ENCODE measurements at regions not wholly inside any gene's neighbourhood (a gene's known extent, or its start where the extent isn't known, plus 50 kb on each side); places are given as distances from the start of the nearest gene placed in this dataset.
A peak's percentile ranks its signal among the peaks of the same experiment; 100 is the strongest.

GRCh38 chr9:91034976-91035824 is 233.6 kb downstream of the SYK start:
- H3K36me3 Mint-ChIP-seq: no peaks in the 10 kb centered on the region
- H3K27me3 Mint-ChIP-seq: peaks cover 5% of the 10 kb centered on the region
- POLR2A ChIA-PET: no interaction called here
- no peak overlapping the region for H3K4me3 Mint-ChIP-seq
- H3K27ac Mint-ChIP-seq: peak overlapping the region; percentile 30
- DNase-seq (no peak), ATAC-seq (ENCODE audit: low read depth) (no peak)
- peaks cover 34% of the 10 kb centered on the region for H3K4me1 Mint-ChIP-seq
- H3K9me3 Mint-ChIP-seq: no peaks in the 10 kb centered on the region

- Mint-ChIP-seq H3K36me3 (no peaks in the 10 kb centered on the region), H3K27ac (no peak overlapping the region), H3K4me1 (peaks cover 41% of the 10 kb centered on the region), H3K4me3 (no peak overlapping the region), H3K9me3 (no peaks in the 10 kb centered on the region), H3K27me3 (peaks cover 5% of the 10 kb centered on the region)
- no peak for DNase-seq
- POLR2A ChIA-PET: no interaction called here
- no peak for ATAC-seq (ENCODE audit: low read depth)
Observed at GRCh38 chr9:91035825-91036208, 234.2 kb downstream of the SYK start.

DNA sequence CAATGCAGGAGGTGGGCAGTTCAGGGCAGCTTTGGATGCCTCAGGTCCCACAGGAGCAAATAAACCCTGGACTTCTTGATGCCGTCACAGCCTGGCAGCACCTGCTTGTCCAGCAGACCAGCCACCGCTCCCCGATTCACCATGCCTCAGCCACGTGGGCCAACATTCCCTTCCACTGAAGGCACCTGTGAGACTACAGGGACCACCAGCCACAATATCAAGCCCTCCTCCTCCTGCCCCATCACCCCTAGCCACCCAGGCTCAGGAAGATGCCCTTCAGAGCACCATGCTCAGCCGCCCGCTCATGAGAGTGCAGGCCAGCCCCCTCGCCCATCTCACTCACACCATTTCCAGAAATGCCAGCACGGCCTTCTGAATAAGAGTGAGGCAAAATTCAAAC is 234.7 kb downstream of the SYK start:
- Mint-ChIP-seq H3K27ac (no peak overlapping the region), H3K4me1 (peaks cover 45% of the 10 kb centered on the region)
- no peak for ATAC-seq (ENCODE audit: low read depth)

DNA sequence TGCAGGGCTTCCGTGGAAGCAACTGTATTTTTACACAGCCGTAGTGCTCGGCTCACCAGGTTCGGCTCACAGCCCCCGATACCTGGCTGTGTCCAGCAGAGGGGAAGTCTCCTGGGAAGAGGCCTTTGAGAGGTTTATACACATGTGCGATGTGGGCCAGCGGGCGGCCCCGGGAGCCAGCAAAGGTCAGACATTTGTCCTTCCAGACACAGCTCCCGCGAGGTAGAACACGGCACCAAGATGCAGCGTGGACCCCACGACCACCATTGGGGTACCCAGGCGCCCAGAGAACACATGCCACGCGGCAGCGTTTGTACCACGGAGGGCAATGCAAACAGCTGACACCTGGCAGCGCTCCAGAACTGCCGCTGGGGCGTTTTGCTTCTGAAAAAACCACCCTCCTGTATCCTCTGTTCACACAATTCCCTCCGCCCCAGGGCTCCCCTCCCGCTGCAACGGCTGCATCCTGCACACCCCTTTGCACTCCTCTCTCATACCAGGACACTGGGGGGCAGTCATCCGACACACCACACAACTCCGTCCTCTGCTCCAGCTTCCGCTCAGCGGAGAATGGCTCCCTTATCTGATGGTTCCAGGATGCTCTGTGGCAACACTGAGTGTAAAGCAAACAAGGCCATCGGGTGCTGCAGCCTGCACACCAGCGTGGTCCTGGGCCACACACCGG is 235.3 kb downstream of the SYK start:
- ATAC-seq (ENCODE audit: low read depth) (peak; percentile 97), DNase-seq (peak; percentile 74)
- H3K9me3 Mint-ChIP-seq: no peaks in the 10 kb centered on the region
- peak overlapping the region; percentile 63 for H3K4me3 Mint-ChIP-seq
- H3K4me1 Mint-ChIP-seq: peaks cover 45% of the 10 kb centered on the region
- H3K27me3 Mint-ChIP-seq: peaks cover under 1% of the 10 kb centered on the region
- POLR2A ChIA-PET: interaction anchor here (0.6 to 2.0 kb wide), 9 partner anchors 63 to 1037 kb away, joined by 3 to 8 read pairs (median 6); no protein-coding TSS in a partner anchor
- H3K27ac Mint-ChIP-seq: peak overlapping the region; percentile 88
- H3K36me3 Mint-ChIP-seq: no peaks in the 10 kb centered on the region

More for the DNA sequence above, 234.7 kb downstream of the SYK start:
- Mint-ChIP-seq H3K27me3 (peaks cover 5% of the 10 kb centered on the region), H3K9me3 (no peaks in the 10 kb centered on the region), H3K36me3 (no peaks in the 10 kb centered on the region), H3K4me3 (no peak overlapping the region)
- DNase-seq: no peak
- POLR2A ChIA-PET: interaction anchor here (0.6 kb wide), 1 partner anchor 1036 kb away, joined by 3 read pairs; no protein-coding TSS in a partner anchor

- DNase-seq (no peak), ATAC-seq (ENCODE audit: low read depth) (no peak)
- Mint-ChIP-seq H3K36me3 (no peaks in the 10 kb centered on the region), H3K27ac (peak overlapping the region; percentile 88), H3K4me1 (peaks cover 47% of the 10 kb centered on the region), H3K27me3 (no peaks in the 10 kb centered on the region), H3K9me3 (no peaks in the 10 kb centered on the region), H3K4me3 (peak overlapping the region; percentile 63)
- POLR2A ChIA-PET: interaction anchor here (0.6 to 2.0 kb wide), 9 partner anchors 63 to 388 kb away, joined by 3 to 8 read pairs (median 6); no protein-coding TSS in a partner anchor
Observed at GRCh38 chr9:91037511-91038482, 236.2 kb downstream of the SYK start.

- Mint-ChIP-seq H3K4me1 (peaks cover 51% of the 10 kb centered on the region), H3K27me3 (no peaks in the 10 kb centered on the region), H3K4me3 (peak overlapping the region; percentile 16), H3K27ac (peak overlapping the region; percentile 5), H3K9me3 (no peaks in the 10 kb centered on the region), H3K36me3 (no peaks in the 10 kb centered on the region)
- ATAC-seq (ENCODE audit: low read depth): no peak
- POLR2A ChIA-PET: interaction anchor here (1.9 to 2.0 kb wide), 3 partner anchors 62 to 386 kb away, joined by 6 to 8 read pairs (median 8); no protein-coding TSS in a partner anchor
- no peak for DNase-seq
Observed at GRCh38 chr9:91038483-91039124, 237.0 kb downstream of the SYK start.

- Mint-ChIP-seq H3K4me1 (peaks cover 57% of the 10 kb centered on the region), H3K36me3 (no peaks in the 10 kb centered on the region), H3K27me3 (no peaks in the 10 kb centered on the region), H3K4me3 (no peak overlapping the region), H3K9me3 (no peaks in the 10 kb centered on the region), H3K27ac (peak overlapping the region; percentile 52)
- DNase-seq (no peak), ATAC-seq (ENCODE audit: low read depth) (no peak)
- POLR2A ChIA-PET: no interaction called here
Observed at GRCh38 chr9:91039125-91039834, 237.7 kb downstream of the SYK start.

DNA sequence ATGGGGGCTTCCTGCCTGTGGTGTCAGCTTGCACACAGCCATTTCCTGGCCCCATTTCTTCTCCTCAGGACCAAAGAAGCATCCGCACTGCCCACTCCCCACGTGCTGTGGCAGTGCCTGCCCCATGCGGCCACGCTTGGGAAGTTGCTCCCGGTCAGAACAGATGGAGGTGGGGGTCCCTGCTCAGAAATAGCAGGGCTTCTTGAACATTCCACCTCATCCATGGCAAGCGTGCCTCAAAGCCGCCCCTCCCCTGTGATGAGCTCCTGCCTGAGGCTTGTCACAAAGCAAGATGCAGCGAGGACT is 238.2 kb downstream of the SYK start:
- H3K4me1 Mint-ChIP-seq: peaks cover 58% of the 10 kb centered on the region
- ATAC-seq (ENCODE audit: low read depth): no peak
- H3K27me3 Mint-ChIP-seq: no peaks in the 10 kb centered on the region
- no peaks in the 10 kb centered on the region for H3K36me3 Mint-ChIP-seq
- POLR2A ChIA-PET: no interaction called here
- H3K9me3 Mint-ChIP-seq: no peaks in the 10 kb centered on the region
- H3K27ac Mint-ChIP-seq: peak overlapping the region; percentile 52
- H3K4me3 Mint-ChIP-seq: no peak overlapping the region
- DNase-seq: no peak

DNA sequence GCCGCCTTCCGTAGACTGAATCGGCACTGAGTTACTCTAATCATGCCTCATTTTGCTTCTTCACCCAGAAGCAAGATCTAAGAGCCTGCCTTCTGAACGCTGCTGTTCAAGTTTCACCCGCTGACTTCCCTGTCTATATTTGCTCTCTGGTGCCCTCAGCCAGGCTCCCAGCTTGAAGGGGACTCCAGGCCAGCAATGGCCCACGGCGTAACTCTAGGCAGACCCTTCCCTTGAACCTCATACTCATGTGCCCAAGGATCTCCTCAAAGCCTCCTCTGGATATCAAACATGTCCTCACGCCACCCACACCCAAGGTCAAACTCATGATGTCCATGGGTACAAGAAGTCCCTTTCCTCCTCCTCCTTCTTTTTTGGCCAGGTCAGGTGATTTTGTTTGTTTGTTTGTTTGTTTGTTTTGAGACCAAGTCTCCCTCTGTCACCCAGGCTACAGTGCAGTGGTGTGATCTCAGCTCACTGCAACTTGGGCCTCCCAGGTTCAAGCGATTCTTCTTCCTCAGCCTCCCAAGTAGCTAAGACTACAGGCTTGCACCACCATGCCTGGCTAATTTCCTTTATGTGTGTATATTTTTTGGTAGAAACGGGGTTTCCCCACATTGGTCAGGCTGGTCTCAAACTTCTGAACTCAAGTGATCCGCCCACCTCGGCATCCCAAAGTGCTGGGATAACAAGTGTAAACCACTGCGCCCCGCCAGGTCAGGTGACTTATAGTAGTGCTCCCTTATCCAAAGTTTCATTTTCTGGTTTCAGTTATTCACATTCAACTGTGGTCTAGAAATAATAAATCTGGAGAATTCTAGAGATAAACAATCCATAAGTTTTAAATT is 239.0 kb downstream of the SYK start:
- H3K27ac Mint-ChIP-seq: no peak overlapping the region

GRCh38 chr9:91042024-91042423 is 240.4 kb downstream of the SYK start:
- H3K27ac Mint-ChIP-seq: peak overlapping the region; percentile 44
- H3K4me1 Mint-ChIP-seq: peaks cover 62% of the 10 kb centered on the region
- ATAC-seq (ENCODE audit: low read depth) (no peak), DNase-seq (no peak)
- H3K4me3 Mint-ChIP-seq: no peak overlapping the region
- no peaks in the 10 kb centered on the region for H3K9me3 Mint-ChIP-seq
- no peaks in the 10 kb centered on the region for H3K27me3 Mint-ChIP-seq
- POLR2A ChIA-PET: interaction anchor here (0.8 kb wide), 1 partner anchor 382 kb away, joined by 4 read pairs; no protein-coding TSS in a partner anchor
- H3K36me3 Mint-ChIP-seq: peaks cover 4% of the 10 kb centered on the region

More for the DNA sequence above, 239.0 kb downstream of the SYK start:
- DNase-seq (no peak), ATAC-seq (ENCODE audit: low read depth) (no peak)
- Mint-ChIP-seq H3K4me1 (peaks cover 62% of the 10 kb centered on the region), H3K36me3 (peaks cover 4% of the 10 kb centered on the region), H3K4me3 (no peak overlapping the region), H3K9me3 (no peaks in the 10 kb centered on the region), H3K27me3 (no peaks in the 10 kb centered on the region)
- POLR2A ChIA-PET: no interaction called here

DNA sequence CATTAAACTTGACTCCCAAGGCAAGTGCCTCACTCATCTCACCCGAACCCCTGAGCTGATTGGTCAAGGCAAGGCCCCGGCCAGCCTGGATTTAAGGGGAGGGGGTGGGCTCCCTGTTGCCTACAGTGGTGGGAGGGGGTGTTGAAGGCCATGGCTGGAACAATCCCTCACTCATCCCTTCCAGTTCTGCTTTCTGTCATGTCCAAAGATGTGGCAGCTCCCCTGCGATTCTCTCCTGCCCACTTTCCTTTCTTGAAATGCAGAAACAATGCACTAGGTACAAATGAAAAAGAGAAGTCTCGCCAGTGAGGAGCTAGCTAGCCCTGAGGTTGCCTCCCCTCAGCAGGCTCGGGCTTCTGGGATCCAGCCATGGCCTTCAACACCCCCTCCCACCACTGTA is 240.9 kb downstream of the SYK start:
- peaks cover 60% of the 10 kb centered on the region for H3K4me1 Mint-ChIP-seq
- H3K4me3 Mint-ChIP-seq: no peak overlapping the region
- no peaks in the 10 kb centered on the region for H3K9me3 Mint-ChIP-seq
- H3K27me3 Mint-ChIP-seq: no peaks in the 10 kb centered on the region
- no peak overlapping the region for H3K27ac Mint-ChIP-seq
- H3K36me3 Mint-ChIP-seq: peaks cover 4% of the 10 kb centered on the region
- no peak for ATAC-seq (ENCODE audit: low read depth)
- DNase-seq: no peak
- POLR2A ChIA-PET: no interaction called here

Measured in activated naive CD8-positive, alpha-beta T cell treated with anti-CD3 and anti-CD28 coated beads, Interleukin-2, amount 10 ng/mL, durations not matched to agents 7 days and 5 days (primary cell).